HCT116 (cell line): ENCODE measurements at regions not wholly inside any gene's neighbourhood (a gene's known extent, or its start where the extent isn't known, plus 50 kb on each side); places are given as distances from the start of the nearest gene placed in this dataset.

Experiments used
- ATAC-seq: fragments of 200-7000 bp; cut with Tn5 transposase; 2 replicates; pipeline ENCODE4 v1.9.1; 2020; ENCODE audit warnings: mild to moderate bottlenecking, moderate library complexity
- BruUV-seq: library from RNA; stranded (reverse); fragments of 400-500 nt; replicated peaks from 2 replicates; lab custom pipeline; 2021; lab: Mats Ljungman, UMichigan
- CTCF ChIA-PET: fragments of 300-600 bp; sonication (Branson Sonifier 250); formaldehyde crosslinking; loops from one replicate; lab custom pipeline; 2021; ENCODE audit warnings: antibody characterized with exemption; lab: Charles Lee
- POLR2A ChIA-PET: fragments of 300-600, 350-600 bp; sonication (Branson Sonifier 250); formaldehyde crosslinking; loops from one replicate; lab custom pipeline; 2021; ENCODE audit warnings: antibody characterized with exemption; lab: Charles Lee
- RAD21 ChIA-PET, 2 experiments: fragments of 300-600 bp; sonication (Branson Sonifier 250); formaldehyde crosslinking; loops; one replicate each; lab custom pipeline; 2023; ENCODE audit warnings: low total read pairs in 2 of 2; ENCODE audit not compliant: uncharacterized antibody in 2 of 2, unreplicated experiment in 2 of 2, low non-redundant PET in 1 of 2; lab: Charles Lee
- DNase-seq: peaks from one replicate; pipeline ENCODE4 v3.0.0-alpha.2; 2010; ENCODE audit warnings: low read depth, low spot score
- H2AFZ ChIP-seq: fragments of 200-600 bp; shearing (Covaris generic), sonication (generic); 2 replicates; pipeline ENCODE4 v1.6.1; 2017; ENCODE audit warnings: low read depth, mixed run types, mixed read lengths, antibody characterized with exemption, low read length; ENCODE audit not compliant: poor library complexity, severe bottlenecking
- H3K27ac ChIP-seq: 2 replicates; pipeline ENCODE4 v1.5.1; 2012; ENCODE audit warnings: low read depth, low read length
- H3K27me3 ChIP-seq: fragments of 200-600 bp; sonication (generic); 2 replicates; pipeline ENCODE4 v1.6.1; 2016; ENCODE audit warnings: mixed run types, low read length, mixed read lengths; ENCODE audit not compliant: insufficient read depth
- H3K36me3 ChIP-seq, 2 experiments: fragments of 200-500 bp in 1 of 2; fragments of 200-600 bp in 1 of 2; sonication (Bioruptor generic) in 1 of 2; sonication (generic) in 1 of 2; 2 replicates each; pipeline versions ENCODE4 v1.5.1 to v1.6.1; 2014 to 2016; ENCODE audit warnings: low read length in 2 of 2, inconsistent platforms in 1 of 2, mixed read lengths in 1 of 2, mixed run types in 1 of 2; ENCODE audit not compliant: insufficient read depth in 2 of 2, control insufficient read depth in 1 of 2
- H3K4me1 ChIP-seq, 2 experiments: fragments of 200-600 bp in 1 of 2; sonication (generic) in 1 of 2; 2 replicates each; pipeline versions ENCODE4 v1.5.1 to v1.6.1; 2012 to 2017; ENCODE audit warnings: low read length in 2 of 2, inconsistent platforms in 1 of 2, mild to moderate bottlenecking in 1 of 2, mixed read lengths in 1 of 2, mixed run types in 1 of 2, moderate library complexity in 1 of 2; ENCODE audit not compliant: insufficient read depth in 2 of 2, control insufficient read depth in 1 of 2
- H3K4me2 ChIP-seq: fragments of 200-600 bp; sonication (generic); 2 replicates; pipeline ENCODE4 v1.6.1; 2017; ENCODE audit warnings: mixed run types, low read length, mixed read lengths
- H3K4me3 ChIP-seq, 2 experiments: fragments of 200-600 bp in 1 of 2; sonication (generic) in 1 of 2; replicated peaks in 1 of 2; 2 replicates each; pipeline ENCODE4 v1.5.1; 2011 to 2016; ENCODE audit warnings: low read length in 2 of 2, control low read depth in 1 of 2, low read depth in 1 of 2, mild to moderate bottlenecking in 1 of 2, mixed read lengths in 1 of 2, mixed run types in 1 of 2
- H3K79me2 ChIP-seq: fragments of 200-600 bp; sonication (generic); 2 replicates; pipeline ENCODE4 v1.6.1; 2017; ENCODE audit warnings: mild to moderate bottlenecking, mixed run types, low read length, moderate library complexity, mixed read lengths; ENCODE audit not compliant: insufficient read depth
- H3K9ac ChIP-seq: fragments of 200-600 bp; sonication (generic); 2 replicates; pipeline ENCODE4 v1.6.1; 2016; ENCODE audit warnings: low read length, mixed read lengths
- H3K9me2 ChIP-seq: fragments of 200-600 bp; sonication (generic), shearing (Covaris generic); 2 replicates; pipeline ENCODE4 v1.6.1; 2017; ENCODE audit warnings: mixed run types, mild to moderate bottlenecking, moderate library complexity; ENCODE audit not compliant: insufficient read depth
- H3K9me3 ChIP-seq, 2 experiments: fragments of 200-500 bp in 1 of 2; fragments of 200-600 bp in 1 of 2; sonication (Bioruptor generic) in 1 of 2; sonication (generic) in 1 of 2; 2 replicates each; pipeline ENCODE4 v1.6.1; 2014 to 2017; ENCODE audit warnings: low read length in 2 of 2, mixed read lengths in 2 of 2, inconsistent platforms in 1 of 2, low read depth in 1 of 2, mild to moderate bottlenecking in 1 of 2, mixed run types in 1 of 2, moderate library complexity in 1 of 2; ENCODE audit not compliant: control insufficient read depth in 1 of 2, insufficient read depth in 1 of 2
- H4K20me1 ChIP-seq: fragments of 200-600 bp; sonication (generic), shearing (Covaris generic); 2 replicates; pipeline ENCODE4 v1.6.1; 2017; ENCODE audit warnings: mixed run types, mild to moderate bottlenecking, moderate library complexity; ENCODE audit not compliant: insufficient read depth
- CBX3 ChIP-seq: IDR thresholded peaks from 2 replicates; pipeline ENCODE4 v1.6.1; 2012; ENCODE audit warnings: low read depth
- CEBPB ChIP-seq: IDR thresholded peaks from 2 replicates; pipeline ENCODE4 v1.6.1; 2012; ENCODE audit warnings: low read depth
- ELF1 ChIP-seq: IDR thresholded peaks from 2 replicates; pipeline ENCODE4 v1.6.1; 2012; ENCODE audit warnings: low read depth, borderline replicate concordance
- EZH2 ChIP-seq: fragments of 200-600 bp; sonication (generic); IDR thresholded peaks from 2 replicates; pipeline ENCODE4 v1.6.1; 2017; ENCODE audit warnings: antibody characterized with exemption, mixed run types
- EZH2phosphoT487 ChIP-seq: fragments of 200-600 bp; IDR thresholded peaks from 2 replicates; pipeline ENCODE4 v1.6.1; 2018; ENCODE audit warnings: antibody characterized with exemption, borderline replicate concordance
- POLR2A ChIP-seq: IDR thresholded peaks from 2 replicates; pipeline ENCODE4 v1.7.0; 2011; ENCODE audit warnings: borderline replicate concordance; ENCODE audit not compliant: insufficient read depth, insufficient read length; ENCODE audit errors: extremely low read depth
- POLR2AphosphoS5 ChIP-seq: IDR thresholded peaks from 2 replicates; pipeline ENCODE4 v1.6.1; 2011; ENCODE audit warnings: mild to moderate bottlenecking, low read depth, low read length, moderate library complexity
- SIN3A ChIP-seq: IDR thresholded peaks from 2 replicates; pipeline ENCODE4 v1.6.1; 2012; ENCODE audit warnings: low read depth
- SP1 ChIP-seq: IDR thresholded peaks from 2 replicates; pipeline ENCODE4 v1.6.1; 2012; ENCODE audit warnings: low read depth
- SRF ChIP-seq: IDR thresholded peaks from 2 replicates; pipeline ENCODE4 v1.6.1; 2012; ENCODE audit warnings: low read depth
- YY1 ChIP-seq: IDR thresholded peaks from 2 replicates; pipeline ENCODE4 v1.6.1; 2011; ENCODE audit warnings: low read length, low read depth, moderate library complexity, mild to moderate bottlenecking; ENCODE audit not compliant: insufficient replicate concordance; ENCODE audit errors: extremely low read depth
- ZNF274 ChIP-seq: fragments of 200-500 bp; sonication (Bioruptor generic); IDR thresholded peaks from 2 replicates; pipeline ENCODE4 v1.6.1; 2014; ENCODE audit warnings: mild to moderate bottlenecking, low read depth, low read length, inconsistent platforms
- intact Hi-C: fragments of 100-400 bp; cut with micrococcal nuclease; formaldehyde crosslinking; loops from 2 replicates; pipeline ENCODE4 v1.10.0; 2022
- TF ChIP-seq, protein P1 (sequence below): IDR thresholded peaks from 2 replicates; pipeline ENCODE4 v1.6.1; 2012

DNA sequence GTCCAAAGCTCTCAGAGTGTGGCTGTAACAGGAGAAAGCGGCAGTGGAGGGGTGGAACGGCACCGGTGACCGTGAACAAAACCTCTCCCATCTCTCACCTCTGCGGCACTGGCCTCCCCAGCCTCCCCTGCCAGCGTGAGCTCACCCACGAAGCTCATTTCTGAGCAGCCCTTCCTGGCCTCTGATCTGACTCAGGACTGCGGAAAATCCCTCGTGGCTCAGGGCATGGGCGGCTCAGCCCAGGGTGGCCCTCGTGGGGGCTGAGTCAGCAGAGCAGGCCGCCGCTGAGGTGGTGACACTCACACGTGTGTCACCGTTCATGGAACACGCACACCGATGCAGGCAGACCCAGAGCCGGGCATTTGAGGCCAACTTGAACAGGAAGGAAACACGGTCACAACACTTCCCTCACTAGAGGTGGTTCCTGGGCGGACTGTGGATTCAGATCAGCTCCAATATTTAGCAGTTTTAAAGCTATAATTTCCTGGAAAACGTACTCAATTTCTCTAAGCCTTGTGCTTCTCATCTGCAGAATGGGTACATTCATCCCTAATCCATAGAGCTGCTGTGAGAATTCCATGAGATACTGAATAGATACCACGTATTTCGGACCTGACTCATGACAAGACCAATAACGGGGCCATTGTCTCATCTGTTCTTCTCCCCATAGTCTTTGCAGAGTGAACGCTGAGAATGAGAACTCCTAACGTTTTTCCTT, 115.0 kb upstream of the TMPRSS2 start:
- TF ChIP-seq ELF1 (no peak), EZH2 (no peak), SP1 (no peak), POLR2A (no peak), YY1 (no peak), ZNF274 (no peak), POLR2AphosphoS5 (no peak), CEBPB (no peak), CBX3 (no peak), EZH2phosphoT487 (no peak), SIN3A (no peak), SRF (no peak)
- TF ChIP-seq, protein P1, sequence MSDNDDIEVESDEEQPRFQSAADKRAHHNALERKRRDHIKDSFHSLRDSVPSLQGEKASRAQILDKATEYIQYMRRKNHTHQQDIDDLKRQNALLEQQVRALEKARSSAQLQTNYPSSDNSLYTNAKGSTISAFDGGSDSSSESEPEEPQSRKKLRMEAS = no peak
- DNase-seq (no peak), ATAC-seq (no peak)
- Histone ChIP-seq H3K9me3 (no peaks in the 10 kb centered on the region), H3K9me2 (no peaks in the 10 kb centered on the region), H3K36me3 (no peaks in the 10 kb centered on the region), H3K4me2 (no peak overlapping the region), H2AFZ (no peak overlapping the region), H3K4me3 (no peak overlapping the region), H3K4me1 (no peaks in the 10 kb centered on the region), H3K79me2 (no peaks in the 10 kb centered on the region), H4K20me1 (no peaks in the 10 kb centered on the region), H3K9ac (no peak overlapping the region), H3K27me3 (peaks cover 18% of the 10 kb centered on the region), H3K27ac (no peak overlapping the region)
- POLR2A ChIA-PET = no interaction called here
- BruUV-seq = no TSS peak
- RAD21 ChIA-PET = no interaction called here
- intact Hi-C loops = no loop called here
- CTCF ChIA-PET = interaction anchor here (2.2 kb wide), 1 partner anchor 11 kb away, joined by 8 read pairs; no protein-coding TSS in a partner anchor
